ENCODE measurements at regions not wholly inside any gene's neighbourhood (a gene's known extent, or its start where the extent isn't known, plus 50 kb on each side); places are given as distances from the start of the nearest gene placed in this dataset.

- no peak for DNase-seq
Measured at GRCh38 chr13:32914686-32915085, 101.5 kb upstream of the KL start.

- DNase-seq = peak; percentile 24
Measured at GRCh38 chr13:32917504-32917903, 98.7 kb upstream of the KL start.

- no peak for DNase-seq
Measured at GRCh38 chr13:32923725-32924124, 92.5 kb upstream of the KL start.

- no peak for DNase-seq
Measured at GRCh38 chr13:32924886-32925285, 91.3 kb upstream of the KL start.

- DNase-seq = no peak
Measured at GRCh38 chr13:32925506-32925905, 90.7 kb upstream of the KL start.

GRCh38 chr13:32932376-32932775 lies 83.8 kb upstream of the KL start:
- DNase-seq = no peak

- DNase-seq = no peak
Measured at GRCh38 chr13:32936716-32937115, 79.5 kb upstream of the KL start.

GRCh38 chr13:32938314-32938713 lies 77.9 kb upstream of the KL start:
- DNase-seq = no peak

- DNase-seq = no peak
Measured at GRCh38 chr13:32938907-32939306, 77.3 kb upstream of the KL start.

- no peak for DNase-seq
Measured at GRCh38 chr13:32940601-32941000, 75.6 kb upstream of the KL start.

- DNase-seq = no peak
Measured at GRCh38 chr13:32941368-32941767, 74.9 kb upstream of the KL start.

- no peak for DNase-seq
Measured at GRCh38 chr13:32946558-32946957, 69.7 kb upstream of the KL start.

- no peak for DNase-seq
Measured at GRCh38 chr13:32947411-32948276, 68.6 kb upstream of the KL start.

GRCh38 chr13:32949820-32950219 lies 66.4 kb upstream of the KL start:
- no peak for DNase-seq

GRCh38 chr13:32951580-32951979 lies 64.6 kb upstream of the KL start:
- DNase-seq = no peak

- DNase-seq = no peak
Measured at GRCh38 chr13:32955881-32956594, 60.2 kb upstream of the KL start.

GRCh38 chr13:32956595-32956933 lies 59.7 kb upstream of the KL start:
- no peak for DNase-seq

GRCh38 chr13:32960626-32961025 lies 55.6 kb upstream of the KL start:
- DNase-seq = no peak

- DNase-seq = no peak
Measured at GRCh38 chr13:32961724-32962123, 54.5 kb upstream of the KL start.

GRCh38 chr13:32962342-32962741 lies 53.9 kb upstream of the KL start:
- no peak for DNase-seq

GRCh38 chr13:32964987-32965386 lies 51.2 kb upstream of the KL start:
- no peak for DNase-seq

All from dermis blood vessel endothelial cell (primary cell).